ENCODE measurements at regions not wholly inside any gene's neighbourhood (a gene's known extent, or its start where the extent isn't known, plus 50 kb on each side); places are given as distances from the start of the nearest gene placed in this dataset.

- DNase-seq (ENCODE audit: low read depth), result no peak
These were observed 355.7 kb downstream of the SOX2 start for GRCh38 chr3:182067423-182067822.

- DNase-seq (ENCODE audit: low read depth), result no peak
These were observed 366.6 kb downstream of the SOX2 start for GRCh38 chr3:182078316-182078715.

- no peak for DNase-seq (ENCODE audit: low read depth)
These were observed 367.2 kb downstream of the SOX2 start for GRCh38 chr3:182078929-182079328.

GRCh38 chr3:182081096-182081495, 369.4 kb downstream of the SOX2 start:
- DNase-seq (ENCODE audit: low read depth), result no peak

GRCh38 chr3:182083112-182083511, 371.4 kb downstream of the SOX2 start:
- no peak for DNase-seq (ENCODE audit: low read depth)

- DNase-seq (ENCODE audit: low read depth), result no peak
These were observed 381.0 kb downstream of the SOX2 start for GRCh38 chr3:182092662-182093262.

- no peak for DNase-seq (ENCODE audit: low read depth)
These were observed 382.6 kb downstream of the SOX2 start for GRCh38 chr3:182094321-182094720.

- DNase-seq (ENCODE audit: low read depth), result no peak
These were observed 393.2 kb downstream of the SOX2 start for GRCh38 chr3:182104881-182105280.

- no peak for DNase-seq (ENCODE audit: low read depth)
These were observed 394.1 kb downstream of the SOX2 start for GRCh38 chr3:182105875-182106274.

GRCh38 chr3:182108371-182108770, 396.6 kb downstream of the SOX2 start:
- DNase-seq (ENCODE audit: low read depth), result no peak

- no peak for DNase-seq (ENCODE audit: low read depth)
These were observed 400.2 kb downstream of the SOX2 start for GRCh38 chr3:182111967-182112366.

GRCh38 chr3:182115328-182116015, 403.7 kb downstream of the SOX2 start:
- DNase-seq (ENCODE audit: low read depth), result no peak

- no peak for DNase-seq (ENCODE audit: low read depth)
These were observed 404.7 kb downstream of the SOX2 start for GRCh38 chr3:182116386-182116785.

- DNase-seq (ENCODE audit: low read depth), result no peak
These were observed 405.4 kb downstream of the SOX2 start for GRCh38 chr3:182117131-182117530.

- DNase-seq (ENCODE audit: low read depth), result no peak
These were observed 405.9 kb downstream of the SOX2 start for GRCh38 chr3:182117583-182117982.

GRCh38 chr3:182118066-182118465, 406.3 kb downstream of the SOX2 start:
- DNase-seq (ENCODE audit: low read depth), result no peak

GRCh38 chr3:182121401-182121800, 409.7 kb downstream of the SOX2 start:
- DNase-seq (ENCODE audit: low read depth), result no peak

- DNase-seq (ENCODE audit: low read depth), result no peak
These were observed 411.1 kb downstream of the SOX2 start for GRCh38 chr3:182122779-182123178.

- no peak for DNase-seq (ENCODE audit: low read depth)
These were observed 412.5 kb downstream of the SOX2 start for GRCh38 chr3:182124187-182124586.

GRCh38 chr3:182124716-182125115, 413.0 kb downstream of the SOX2 start:
- DNase-seq (ENCODE audit: low read depth), result no peak

GRCh38 chr3:182129740-182130139, 418.0 kb downstream of the SOX2 start:
- DNase-seq (ENCODE audit: low read depth), result no peak

GRCh38 chr3:182133752-182134151, 422.0 kb downstream of the SOX2 start:
- DNase-seq (ENCODE audit: low read depth), result no peak

- DNase-seq (ENCODE audit: low read depth), result no peak
These were observed 423.3 kb downstream of the SOX2 start for GRCh38 chr3:182135056-182135455.
